ENCODE measurements at regions not wholly inside any gene's neighbourhood (a gene's known extent, or its start where the extent isn't known, plus 50 kb on each side); places are given as distances from the start of the nearest gene placed in this dataset.

DNA sequence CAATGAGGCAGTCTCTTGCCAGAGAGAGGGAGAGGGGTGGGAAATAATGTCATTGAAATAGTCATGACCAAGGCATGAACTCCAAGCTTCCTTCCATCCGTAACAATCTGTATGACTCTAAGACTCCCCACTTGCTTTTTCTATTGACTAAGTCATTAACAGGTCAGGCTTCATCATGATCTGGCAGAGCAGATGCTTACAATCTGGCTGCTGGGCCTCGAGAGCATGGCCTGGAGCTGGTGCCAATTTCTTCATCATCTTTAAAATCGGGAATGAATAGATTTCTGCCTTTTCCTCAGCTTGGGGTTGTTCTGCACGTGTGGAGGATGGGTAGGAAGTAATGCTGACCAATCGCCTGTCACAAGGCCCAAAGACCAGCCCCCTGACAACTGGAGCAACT, 280.6 kb upstream of the CLNK start:
- CTCF ChIA-PET: no interaction called here
- POLR2A ChIA-PET: no interaction called here
- no peak for DNase-seq (ENCODE audit: extremely low spot score)
- no peak for TF ChIP-seq CTCF (IDR thresholded peaks at IDR 0.05; ENCODE audit: control extremely low read depth, extremely low read depth, low read depth, missing control alignments)

- CTCF ChIA-PET: no interaction called here
- POLR2A ChIA-PET: no interaction called here
- no peak for DNase-seq (ENCODE audit: extremely low spot score)
- TF ChIP-seq CTCF (IDR thresholded peaks at IDR 0.05; ENCODE audit: control extremely low read depth, extremely low read depth, low read depth, missing control alignments): no peak
Observed at GRCh38 chr4:10963958-10964703, 279.6 kb upstream of the CLNK start.

GRCh38 chr4:10963241-10963640, 278.7 kb upstream of the CLNK start:
- no peak for TF ChIP-seq CTCF (IDR thresholded peaks at IDR 0.05; ENCODE audit: control extremely low read depth, extremely low read depth, low read depth, missing control alignments)

DNA sequence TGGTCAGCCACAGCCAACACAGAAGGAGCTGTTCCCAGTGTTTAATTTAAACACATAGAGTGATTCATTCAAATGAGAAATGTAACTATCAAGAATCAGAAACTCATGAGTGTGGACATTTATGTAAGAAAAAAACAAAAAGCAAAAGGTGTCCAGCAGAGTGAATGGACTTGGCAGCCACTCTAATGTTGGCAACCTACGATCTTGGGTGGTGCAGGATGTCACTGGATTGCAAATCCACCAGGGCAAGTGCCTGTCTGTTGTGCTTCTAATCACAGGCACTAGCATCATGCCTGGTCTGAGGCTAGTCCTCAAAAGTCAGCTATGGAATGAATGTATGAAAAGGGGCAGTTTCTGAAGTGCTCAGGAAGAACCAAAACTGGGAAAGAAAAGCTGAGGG, 277.7 kb upstream of the CLNK start:
- CTCF ChIA-PET: interaction anchor here (0.7 to 1.1 kb wide), 2 partner anchors 68 to 462 kb away, joined by 3 read pairs; no protein-coding TSS in a partner anchor
- POLR2A ChIA-PET: no interaction called here
- no peak for DNase-seq (ENCODE audit: extremely low spot score)
- no peak for TF ChIP-seq CTCF (IDR thresholded peaks at IDR 0.05; ENCODE audit: control extremely low read depth, extremely low read depth, low read depth, missing control alignments)

More at GRCh38 chr4:10963241-10963640, 278.7 kb upstream of the CLNK start:
- no peak for DNase-seq (ENCODE audit: extremely low spot score)
- CTCF ChIA-PET: no interaction called here
- POLR2A ChIA-PET: no interaction called here

- CTCF ChIA-PET: interaction anchor here (1.1 to 1.9 kb wide), 6 partner anchors 11 to 475 kb away, joined by 3 to 6 read pairs (median 3); no protein-coding TSS in a partner anchor
- DNase-seq (ENCODE audit: extremely low spot score): no peak
- POLR2A ChIA-PET: no interaction called here
- no peak for TF ChIP-seq CTCF (IDR thresholded peaks at IDR 0.05; ENCODE audit: control extremely low read depth, extremely low read depth, low read depth, missing control alignments)
Observed at GRCh38 chr4:10960389-10960788, 275.8 kb upstream of the CLNK start.

DNA sequence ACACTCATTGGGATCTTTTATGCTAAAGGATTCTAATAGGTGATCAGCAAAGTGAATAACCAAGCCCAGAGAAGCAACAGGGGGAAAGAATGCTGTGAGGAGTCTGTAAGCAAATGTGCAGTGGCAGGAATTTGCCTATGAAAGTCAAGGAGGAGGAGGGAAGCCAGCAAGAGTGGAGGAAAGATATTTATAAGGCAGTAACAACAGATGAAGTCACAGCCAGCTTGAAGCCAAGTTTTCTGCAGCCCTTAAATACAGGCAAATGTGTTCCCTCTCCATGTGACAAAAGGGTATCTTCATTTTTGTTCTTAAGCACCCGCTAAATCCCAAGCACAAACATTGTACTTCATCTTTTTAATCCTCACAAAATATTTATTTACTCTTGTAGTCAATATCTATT, 275.0 kb upstream of the CLNK start:
- TF ChIP-seq CTCF (IDR thresholded peaks at IDR 0.05; ENCODE audit: control extremely low read depth, extremely low read depth, low read depth, missing control alignments): no peak
- CTCF ChIA-PET: interaction anchor here (1.4 to 1.9 kb wide), 4 partner anchors 13 to 470 kb away, joined by 3 to 6 read pairs (median 3); no protein-coding TSS in a partner anchor
- POLR2A ChIA-PET: no interaction called here
- no peak for DNase-seq (ENCODE audit: extremely low spot score)
